Glomerular visceral epithelial cell (primary cell): ENCODE measurements at regions not wholly inside any gene's neighbourhood (a gene's known extent, or its start where the extent isn't known, plus 50 kb on each side); places are given as distances from the start of the nearest gene placed in this dataset.
A peak's percentile ranks its signal among the peaks of the same experiment; 100 is the strongest.
"Not testable (repeated sequence)": the region's sequence is repeated elsewhere in the genome, so short reads cannot be mapped to it uniquely, and the experiment has no call there.

Experiments used
- DNase-seq: peaks from one replicate; pipeline ENCODE4 v3.0.0-alpha.2; 2016; ENCODE audit errors: extremely low spot score

GRCh38 chr17:68141050-68141449 is 105.5 kb downstream of the KPNA2 start:
- DNase-seq, result no peak

- no peak for DNase-seq
These were observed 105.2 kb upstream of the AMZ2 start for GRCh38 chr17:68142595-68142994.

DNA sequence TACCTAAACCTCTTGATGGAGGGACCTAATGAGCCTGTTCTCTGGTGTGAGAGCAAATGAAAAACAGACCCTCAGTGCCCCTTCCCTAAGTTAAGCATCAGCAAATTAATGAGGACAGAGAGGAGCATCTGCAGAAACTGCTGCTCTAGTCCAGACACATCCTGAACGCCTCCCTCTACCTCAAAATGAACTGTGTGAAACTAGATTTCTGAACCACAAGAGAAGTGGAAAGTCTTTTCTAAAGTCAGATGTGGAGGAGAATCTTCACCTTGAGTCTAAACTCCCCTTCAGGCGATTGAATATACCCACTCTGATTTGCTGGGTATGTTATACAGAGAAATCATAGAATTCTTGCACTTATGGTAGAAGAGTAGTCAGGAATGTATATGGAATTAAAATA is 104.4 kb upstream of the AMZ2 start:
- DNase-seq, result no peak

- no peak for DNase-seq
These were observed 102.8 kb upstream of the AMZ2 start for GRCh38 chr17:68145088-68145487.

GRCh38 chr17:68148936-68149335 is 98.9 kb upstream of the AMZ2 start:
- no peak for DNase-seq

- no peak for DNase-seq
These were observed 95.7 kb upstream of the AMZ2 start for GRCh38 chr17:68152161-68152571.

DNA sequence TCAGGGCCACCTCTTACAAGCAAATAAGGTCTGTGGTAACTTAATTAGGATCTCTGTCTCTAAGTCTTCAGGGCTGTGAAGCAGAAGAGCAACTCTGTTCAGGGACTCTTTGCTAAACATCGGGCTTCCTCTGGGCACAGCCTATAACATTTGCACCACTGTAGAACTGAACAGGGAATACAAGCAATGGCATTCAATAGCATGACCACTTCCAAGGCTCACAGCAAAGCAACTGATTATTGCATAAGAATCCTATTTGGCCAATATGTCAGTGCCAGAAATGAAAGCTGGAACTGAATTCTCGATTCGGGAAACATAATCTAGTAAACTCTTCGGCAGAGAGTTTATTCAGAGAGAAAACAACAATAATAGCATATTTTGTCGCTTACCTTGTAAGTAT is 92.2 kb upstream of the AMZ2 start:
- no peak for DNase-seq

GRCh38 chr17:68161644-68162428 is 86.0 kb upstream of the AMZ2 start:
- peak; percentile 44 for DNase-seq

GRCh38 chr17:68168273-68169164 is 79.3 kb upstream of the AMZ2 start:
- DNase-seq, result not testable (repeated sequence)

- not testable (repeated sequence) for DNase-seq
These were observed 78.5 kb upstream of the AMZ2 start for GRCh38 chr17:68169165-68169821.

DNA sequence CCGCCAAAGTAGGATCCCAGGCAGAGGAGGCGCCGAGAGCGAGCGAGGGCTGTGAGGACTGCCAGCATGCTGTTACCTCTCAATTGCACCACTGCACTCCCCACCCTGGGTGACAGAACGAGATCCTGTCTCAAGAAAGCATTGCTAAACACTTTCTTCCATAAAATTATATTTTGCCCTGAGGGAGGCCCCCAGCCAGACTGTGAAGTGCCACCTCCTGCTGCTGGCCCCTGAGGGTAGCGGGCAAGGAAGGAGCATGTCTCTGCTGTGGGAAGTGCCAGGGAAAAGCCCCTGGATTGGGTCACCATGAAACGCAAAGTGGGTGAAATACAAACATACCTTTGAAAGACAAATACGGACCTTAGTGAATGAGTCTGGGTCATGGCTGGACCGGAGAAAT is 78.0 kb upstream of the AMZ2 start:
- no peak for DNase-seq

GRCh38 chr17:68170246-68170645 is 77.6 kb upstream of the AMZ2 start:
- DNase-seq, result no peak

GRCh38 chr17:68172461-68172954 is 75.3 kb upstream of the AMZ2 start:
- peak; percentile 68 for DNase-seq

- DNase-seq, result no peak
These were observed 72.4 kb upstream of the AMZ2 start for GRCh38 chr17:68175416-68175815.

DNA sequence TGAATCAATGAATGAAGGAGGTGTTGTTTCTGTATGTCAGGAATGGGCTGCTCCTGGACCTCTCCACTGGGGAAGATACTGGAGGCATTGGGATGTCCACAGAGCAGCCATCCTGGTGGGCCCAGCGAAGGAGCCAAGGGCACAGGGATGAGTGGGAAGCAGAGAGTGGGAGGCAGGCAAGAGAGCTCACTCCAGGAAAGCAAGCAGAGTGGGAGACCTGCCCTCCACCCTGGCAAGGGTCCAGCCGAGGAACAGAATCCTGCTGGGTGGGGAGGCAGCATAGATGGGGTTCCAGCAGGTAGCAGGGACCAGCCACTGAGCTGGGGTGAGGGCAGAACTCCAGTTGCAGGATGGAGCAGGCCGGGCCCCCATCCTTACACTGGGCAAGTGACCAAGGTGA is 71.9 kb upstream of the AMZ2 start:
- DNase-seq, result no peak

GRCh38 chr17:68176718-68177117 is 71.1 kb upstream of the AMZ2 start:
- DNase-seq, result no peak

- no peak for DNase-seq
These were observed 69.0 kb upstream of the AMZ2 start for GRCh38 chr17:68178831-68179230.

- DNase-seq, result no peak
These were observed 68.5 kb upstream of the AMZ2 start for GRCh38 chr17:68179236-68179925.

GRCh38 chr17:68179926-68180285 is 67.9 kb upstream of the AMZ2 start:
- DNase-seq, result no peak

DNA sequence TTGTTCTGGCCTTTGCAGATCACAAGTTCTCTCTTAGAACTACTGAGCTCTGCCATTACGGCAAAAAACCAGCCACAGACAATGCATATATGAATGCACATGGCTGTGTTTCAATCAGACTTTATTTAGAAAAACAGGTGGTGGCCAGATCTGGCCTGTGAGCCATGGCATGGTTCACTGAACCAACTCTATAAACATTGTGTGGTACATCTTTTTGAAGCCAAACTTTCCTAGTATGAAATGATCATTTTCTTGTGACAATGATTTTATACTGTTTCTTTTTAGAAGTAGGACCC is 65.9 kb upstream of the AMZ2 start:
- DNase-seq, result peak; percentile 32

- DNase-seq, result no peak
These were observed 64.8 kb upstream of the AMZ2 start for GRCh38 chr17:68182940-68183551.
